ENCODE measurements at regions not wholly inside any gene's neighbourhood (a gene's known extent, or its start where the extent isn't known, plus 50 kb on each side); places are given as distances from the start of the nearest gene placed in this dataset.

DNA sequence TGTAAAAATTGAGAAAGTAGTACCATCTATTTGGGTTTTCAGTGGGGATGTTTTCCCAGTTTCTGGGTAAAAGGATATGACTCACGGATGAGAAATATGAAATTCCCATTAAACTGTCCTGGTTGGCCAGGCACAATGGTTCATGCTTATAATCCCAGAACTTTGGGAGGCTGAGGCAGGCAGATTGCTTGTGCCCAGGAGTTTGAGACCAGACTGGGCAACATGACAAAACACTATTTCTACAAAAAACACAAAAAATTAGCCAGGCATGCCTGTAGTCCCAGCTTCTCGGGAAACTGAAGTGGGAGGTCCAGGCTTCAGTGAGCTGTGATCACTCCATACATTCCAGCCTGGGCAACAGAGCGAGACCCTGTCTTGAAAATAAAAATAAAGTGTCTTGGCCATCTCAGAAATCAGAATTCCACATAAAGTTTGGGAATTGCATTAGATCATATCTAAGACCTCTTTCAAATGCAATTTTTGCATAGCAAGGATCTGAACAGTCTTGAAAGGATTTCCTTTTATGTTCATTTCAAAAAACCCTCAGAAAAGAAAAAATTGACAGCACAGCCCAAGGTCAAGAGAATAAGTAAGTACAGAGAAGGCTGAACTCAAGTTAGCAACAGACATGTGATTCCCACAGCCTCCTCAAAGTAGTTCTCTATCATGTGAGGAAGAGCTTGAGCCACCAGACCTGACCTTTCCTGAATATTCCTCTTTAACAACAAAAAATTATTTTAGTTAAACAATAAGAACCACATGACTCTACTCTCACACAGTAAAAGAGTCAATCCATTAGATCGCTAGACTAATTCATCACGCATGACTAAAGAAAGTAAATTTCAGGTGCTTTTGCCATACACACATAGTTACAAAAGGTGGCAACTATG lies 141.5 kb upstream of the CAV2 start:
- peaks cover 51% of the 10 kb centered on the region for H3K4me1 ChIP-seq (ENCODE audit: control insufficient read depth, extremely low read depth, insufficient read depth, low read length)
- TF ChIP-seq, protein P1, sequence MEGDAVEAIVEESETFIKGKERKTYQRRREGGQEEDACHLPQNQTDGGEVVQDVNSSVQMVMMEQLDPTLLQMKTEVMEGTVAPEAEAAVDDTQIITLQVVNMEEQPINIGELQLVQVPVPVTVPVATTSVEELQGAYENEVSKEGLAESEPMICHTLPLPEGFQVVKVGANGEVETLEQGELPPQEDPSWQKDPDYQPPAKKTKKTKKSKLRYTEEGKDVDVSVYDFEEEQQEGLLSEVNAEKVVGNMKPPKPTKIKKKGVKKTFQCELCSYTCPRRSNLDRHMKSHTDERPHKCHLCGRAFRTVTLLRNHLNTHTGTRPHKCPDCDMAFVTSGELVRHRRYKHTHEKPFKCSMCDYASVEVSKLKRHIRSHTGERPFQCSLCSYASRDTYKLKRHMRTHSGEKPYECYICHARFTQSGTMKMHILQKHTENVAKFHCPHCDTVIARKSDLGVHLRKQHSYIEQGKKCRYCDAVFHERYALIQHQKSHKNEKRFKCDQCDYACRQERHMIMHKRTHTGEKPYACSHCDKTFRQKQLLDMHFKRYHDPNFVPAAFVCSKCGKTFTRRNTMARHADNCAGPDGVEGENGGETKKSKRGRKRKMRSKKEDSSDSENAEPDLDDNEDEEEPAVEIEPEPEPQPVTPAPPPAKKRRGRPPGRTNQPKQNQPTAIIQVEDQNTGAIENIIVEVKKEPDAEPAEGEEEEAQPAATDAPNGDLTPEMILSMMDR (optimal IDR thresholded peaks at IDR 0.05 in 1 of 3, IDR thresholded peaks at IDR 0.05 in 1 of 3, conservative IDR thresholded peaks at IDR 0.05 in 1 of 3; ENCODE audit: extremely low read depth in 1 of 3, insufficient read depth in 2 of 3, low read length in 3 of 3), result no peak
- TF ChIP-seq EZH2 (IDR thresholded peaks at IDR 0.05; ENCODE audit: low read length), result no peak
- peak; percentile 79 for FAIRE-seq

DNA sequence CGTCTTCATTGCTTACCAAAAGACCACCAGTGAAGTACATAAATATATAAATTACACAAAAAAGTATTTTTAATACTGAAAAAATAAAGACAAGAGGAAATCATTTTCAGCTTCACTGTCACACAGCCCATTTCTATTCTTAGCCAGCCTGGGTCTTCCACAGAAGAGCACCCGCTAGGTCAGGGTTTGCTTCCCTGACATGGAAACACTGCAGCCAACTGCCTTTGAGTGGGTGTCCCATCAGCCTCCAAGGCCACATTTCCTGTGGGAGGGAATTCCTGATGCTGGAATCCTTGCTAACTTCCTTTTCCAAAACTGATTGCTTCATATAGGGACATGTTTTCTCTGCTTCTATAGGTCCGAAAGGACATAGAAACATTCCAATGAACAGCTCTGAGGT lies 137.8 kb upstream of the CAV2 start:
- H3K4me2 ChIP-seq (ENCODE audit: control insufficient read depth, extremely low read depth, insufficient read depth, low read depth, low read length), result no peak overlapping the region
- no peaks in the 10 kb centered on the region for H4K20me1 ChIP-seq (ENCODE audit: control insufficient read depth, extremely low read depth, insufficient read depth, low read length)
- H3K9me3 ChIP-seq (ENCODE audit: control insufficient read depth, low read depth, low read length), result peaks cover 3% of the 10 kb centered on the region
- no peak overlapping the region for H3K27ac ChIP-seq (ENCODE audit: control insufficient read depth, insufficient read depth, low read length)
- H3K27me3 ChIP-seq (ENCODE audit: control insufficient read depth, extremely low read depth, insufficient read depth, low read length), result no peaks in the 10 kb centered on the region
- no peaks in the 10 kb centered on the region for H3K36me3 ChIP-seq (ENCODE audit: control insufficient read depth in 2 of 2, extremely low read depth in 1 of 2, insufficient read depth in 2 of 2, low read length in 2 of 2)
- no peak for DNase-seq (ENCODE audit: low read depth, low spot score)
- no peaks in the 10 kb centered on the region for H3K9me1 ChIP-seq (ENCODE audit: control insufficient read depth, extremely low read depth, insufficient read depth, low read length)
- no peak overlapping the region for H3K9ac ChIP-seq (ENCODE audit: control insufficient read depth, extremely low read depth, insufficient read depth, low read length)
- peaks cover 29% of the 10 kb centered on the region for H3K4me1 ChIP-seq (ENCODE audit: control insufficient read depth, extremely low read depth, insufficient read depth, low read length)
- H2AFZ ChIP-seq (ENCODE audit: control insufficient read depth, low read length), result no peak overlapping the region
- dilution Hi-C loops (cut with MboI; ENCODE audit: extremely low pct_ligation_motif_present, low sequenced_read_pairs), result no loop called here
- H3K4me3 ChIP-seq (ENCODE audit: control insufficient read depth in 2 of 3, extremely low read depth in 1 of 3, insufficient read depth in 2 of 3, low read depth in 1 of 3, low read length in 3 of 3), result no peak overlapping the region
- FAIRE-seq, result no peak
- no peak for TF ChIP-seq EZH2 (IDR thresholded peaks at IDR 0.05; ENCODE audit: low read length)
- TF ChIP-seq, protein P1 (optimal IDR thresholded peaks at IDR 0.05 in 1 of 3, IDR thresholded peaks at IDR 0.05 in 1 of 3, conservative IDR thresholded peaks at IDR 0.05 in 1 of 3; ENCODE audit: extremely low read depth in 1 of 3, insufficient read depth in 2 of 3, low read length in 3 of 3), result no peak
- H3K79me2 ChIP-seq (ENCODE audit: control insufficient read depth, insufficient read depth, low read length), result no peaks in the 10 kb centered on the region

More for the DNA sequence above, 141.5 kb upstream of the CAV2 start:
- H3K27ac ChIP-seq (ENCODE audit: control insufficient read depth, insufficient read depth, low read length), result peak overlapping the region; percentile 98
- H2AFZ ChIP-seq (ENCODE audit: control insufficient read depth, low read length), result no peak overlapping the region
- no peaks in the 10 kb centered on the region for H3K36me3 ChIP-seq (ENCODE audit: control insufficient read depth in 2 of 2, extremely low read depth in 1 of 2, insufficient read depth in 2 of 2, low read length in 2 of 2)
- H3K9me1 ChIP-seq (ENCODE audit: control insufficient read depth, extremely low read depth, insufficient read depth, low read length), result no peaks in the 10 kb centered on the region
- H3K79me2 ChIP-seq (ENCODE audit: control insufficient read depth, insufficient read depth, low read length), result no peaks in the 10 kb centered on the region
- peak overlapping the region; percentile 61 for H3K4me2 ChIP-seq (ENCODE audit: control insufficient read depth, extremely low read depth, insufficient read depth, low read depth, low read length)
- H3K4me3 ChIP-seq (ENCODE audit: control insufficient read depth in 2 of 3, extremely low read depth in 1 of 3, insufficient read depth in 2 of 3, low read depth in 1 of 3, low read length in 3 of 3), result no peak overlapping the region
- no peaks in the 10 kb centered on the region for H4K20me1 ChIP-seq (ENCODE audit: control insufficient read depth, extremely low read depth, insufficient read depth, low read length)
- H3K9ac ChIP-seq (ENCODE audit: control insufficient read depth, extremely low read depth, insufficient read depth, low read length), result no peak overlapping the region
- peak; percentile 19 for DNase-seq (ENCODE audit: low read depth, low spot score)
- H3K27me3 ChIP-seq (ENCODE audit: control insufficient read depth, extremely low read depth, insufficient read depth, low read length), result no peaks in the 10 kb centered on the region
- H3K9me3 ChIP-seq (ENCODE audit: control insufficient read depth, low read depth, low read length), result peaks cover 3% of the 10 kb centered on the region
- dilution Hi-C loops (cut with MboI; ENCODE audit: extremely low pct_ligation_motif_present, low sequenced_read_pairs), result no loop called here
